ENCODE measurements at regions not wholly inside any gene's neighbourhood (a gene's known extent, or its start where the extent isn't known, plus 50 kb on each side); places are given as distances from the start of the nearest gene placed in this dataset.

GRCh38 chr4:59179372-59179771 lies 2020.8 kb upstream of the ADGRL3 start:
- ChIA-PET POLR2A (no interaction called here), CTCF (no interaction called here)
- no peak for DNase-seq (ENCODE audit: low read depth, low spot score)
- TF ChIP-seq EZH2 (IDR thresholded peaks at IDR 0.05; ENCODE audit: borderline replicate concordance, low read depth, low read length, severe bottlenecking): no peak
- no peak for TF ChIP-seq JUN (IDR thresholded peaks at IDR 0.05; ENCODE audit: borderline replicate concordance, insufficient read depth, insufficient read length, low read depth)
- TF ChIP-seq FOS (IDR thresholded peaks at IDR 0.05; ENCODE audit: borderline replicate concordance, insufficient read depth, low read length): no peak
- no peak for TF ChIP-seq GATA2 (IDR thresholded peaks at IDR 0.05; ENCODE audit: insufficient read depth, insufficient read length, low read depth, low read length)
- no peak for TF ChIP-seq POLR2AphosphoS5 (IDR thresholded peaks at IDR 0.05; ENCODE audit: insufficient read depth, low read depth, low read length)
- TF ChIP-seq CTCF (IDR thresholded peaks at IDR 0.05; ENCODE audit: extremely low read depth in 1 of 2, insufficient read depth in 1 of 2, low read depth in 1 of 2, low read length in 2 of 2): no peak
- no peak for TF ChIP-seq MAX (IDR thresholded peaks at IDR 0.05; ENCODE audit: insufficient read depth, insufficient read length)
- no peaks in the 10 kb centered on the region for H3K36me3 ChIP-seq (ENCODE audit: control insufficient read depth in 2 of 2, extremely low read depth in 1 of 2, insufficient read depth in 2 of 2, low read length in 2 of 2)
- no peaks in the 10 kb centered on the region for H3K4me1 ChIP-seq (ENCODE audit: control insufficient read depth, extremely low read depth, insufficient read depth, low read length)
- no peak overlapping the region for H3K4me2 ChIP-seq (ENCODE audit: insufficient read depth, low read length)
- no TSS peak for BruUV-seq (replicated peaks)
- no peak overlapping the region for H3K4me3 ChIP-seq (replicated peaks in 1 of 3; ENCODE audit: insufficient read depth in 1 of 3, low read depth in 1 of 3, low read length in 3 of 3)
- H3K27ac ChIP-seq (ENCODE audit: insufficient read depth, low read depth, low read length): no peak overlapping the region
- intact Hi-C loops (cut with micrococcal nuclease): no loop called here
- no peak overlapping the region for H2AFZ ChIP-seq (ENCODE audit: low read depth, low read length)
- no peak for FAIRE-seq
- H3K9ac ChIP-seq (replicated peaks; ENCODE audit: extremely low read depth, insufficient read depth, low read length): no peak overlapping the region
- H3K9me3 ChIP-seq (replicated peaks; ENCODE audit: control insufficient read depth, insufficient read depth, low read length): peaks cover 6% of the 10 kb centered on the region
- H3K27me3 ChIP-seq (ENCODE audit: control insufficient read depth in 2 of 2, insufficient read depth in 2 of 2, low read length in 2 of 2): no peaks in the 10 kb centered on the region
- no peaks in the 10 kb centered on the region for H3K79me2 ChIP-seq (ENCODE audit: control insufficient read depth, insufficient read depth, low read length)
- H3K9me1 ChIP-seq (replicated peaks; ENCODE audit: control insufficient read depth, extremely low read depth, insufficient read depth, low read length): no peaks in the 10 kb centered on the region
- no peaks in the 10 kb centered on the region for H4K20me1 ChIP-seq (replicated peaks; ENCODE audit: control insufficient read depth, extremely low read depth, insufficient read depth, low read length)
- dilution Hi-C loops (cut with MboI; ENCODE audit: extremely low pct_ligation_motif_present, low sequenced_read_pairs): no loop called here
